GM04503 (cell line): ENCODE measurements at regions not wholly inside any gene's neighbourhood (a gene's known extent, or its start where the extent isn't known, plus 50 kb on each side); places are given as distances from the start of the nearest gene placed in this dataset.
A peak's percentile ranks its signal among the peaks of the same experiment; 100 is the strongest.

Source experiments
- DNase-seq: peaks from one replicate; pipeline ENCODE4 v3.0.0-alpha.2; 2012; ENCODE audit warnings: low read depth

GRCh38 chr2:550860-551567, 126.2 kb downstream of the TMEM18 start:
- no peak for DNase-seq

GRCh38 chr2:545711-546650, 131.2 kb downstream of the TMEM18 start:
- no peak for DNase-seq

GRCh38 chr2:545228-545627, 132.0 kb downstream of the TMEM18 start:
- DNase-seq, result no peak

GRCh38 chr2:538646-539045, 138.6 kb downstream of the TMEM18 start:
- no peak for DNase-seq

- DNase-seq, result no peak
Observed at GRCh38 chr2:535222-535621, 142.0 kb downstream of the TMEM18 start.

- DNase-seq, result no peak
Observed at GRCh38 chr2:529852-530251, 147.4 kb downstream of the TMEM18 start.

- DNase-seq, result no peak
Observed at GRCh38 chr2:529424-529823, 147.8 kb downstream of the TMEM18 start.

- DNase-seq, result no peak
Observed at GRCh38 chr2:527581-527980, 149.6 kb downstream of the TMEM18 start.

GRCh38 chr2:526918-527317, 150.3 kb downstream of the TMEM18 start:
- no peak for DNase-seq

- DNase-seq, result no peak
Observed at GRCh38 chr2:525611-526010, 151.6 kb downstream of the TMEM18 start.

- no peak for DNase-seq
Observed at GRCh38 chr2:525021-525420, 152.2 kb downstream of the TMEM18 start.

GRCh38 chr2:524442-524841, 152.8 kb downstream of the TMEM18 start:
- peak; percentile 16 for DNase-seq

GRCh38 chr2:523698-524270, 153.4 kb downstream of the TMEM18 start:
- no peak for DNase-seq

GRCh38 chr2:522776-523175, 154.4 kb downstream of the TMEM18 start:
- DNase-seq, result no peak

GRCh38 chr2:521853-522530, 155.2 kb downstream of the TMEM18 start:
- no peak for DNase-seq

- no peak for DNase-seq
Observed at GRCh38 chr2:520663-521340, 156.4 kb downstream of the TMEM18 start.

- DNase-seq, result no peak
Observed at GRCh38 chr2:516944-517343, 160.3 kb downstream of the TMEM18 start.

GRCh38 chr2:516131-516530, 161.1 kb downstream of the TMEM18 start:
- DNase-seq, result no peak

- no peak for DNase-seq
Observed at GRCh38 chr2:515441-516127, 161.6 kb downstream of the TMEM18 start.

GRCh38 chr2:513981-514706, 163.1 kb downstream of the TMEM18 start:
- DNase-seq, result no peak

- no peak for DNase-seq
Observed at GRCh38 chr2:510839-511238, 166.4 kb downstream of the TMEM18 start.
